ENCODE measurements at regions not wholly inside any gene's neighbourhood (a gene's known extent, or its start where the extent isn't known, plus 50 kb on each side); places are given as distances from the start of the nearest gene placed in this dataset.

- no peak for TF ChIP-seq CTCF (IDR thresholded peaks at IDR 0.05; ENCODE audit: borderline replicate concordance)
- intact Hi-C loops (cut with micrococcal nuclease): no loop called here
- Histone ChIP-seq H3K27me3 (ENCODE audit: low read depth) (no peaks in the 10 kb centered on the region), H3K4me3 (no peak overlapping the region), H3K36me3 (no peaks in the 10 kb centered on the region), H3K27ac (replicated peaks) (no peak overlapping the region), H3K4me1 (no peaks in the 10 kb centered on the region), H3K9me3 (replicated peaks) (peaks cover 6% of the 10 kb centered on the region)
- DNase-seq: no peak
These were observed 611.7 kb upstream of the FTMT start for GRCh38 chr5:121239951-121240350.

- no peak for TF ChIP-seq CTCF (IDR thresholded peaks at IDR 0.05; ENCODE audit: borderline replicate concordance)
- no peaks in the 10 kb centered on the region for H3K4me1 ChIP-seq
- no peaks in the 10 kb centered on the region for H3K36me3 ChIP-seq
- DNase-seq: no peak
- no peak overlapping the region for H3K27ac ChIP-seq (replicated peaks)
- H3K9me3 ChIP-seq (replicated peaks): peaks cover 7% of the 10 kb centered on the region
- no peaks in the 10 kb centered on the region for H3K27me3 ChIP-seq (ENCODE audit: low read depth)
- intact Hi-C loops (cut with micrococcal nuclease): no loop called here
- H3K4me3 ChIP-seq: no peak overlapping the region
These were observed 604.7 kb upstream of the FTMT start for GRCh38 chr5:121246971-121247370.

GRCh38 chr5:121251954-121252353, 599.7 kb upstream of the FTMT start:
- peaks cover 7% of the 10 kb centered on the region for H3K9me3 ChIP-seq (replicated peaks)
- DNase-seq: no peak
- H3K4me3 ChIP-seq: no peak overlapping the region
- H3K4me1 ChIP-seq: no peaks in the 10 kb centered on the region
- H3K27ac ChIP-seq (replicated peaks): no peak overlapping the region
- no peak for TF ChIP-seq CTCF (IDR thresholded peaks at IDR 0.05; ENCODE audit: borderline replicate concordance)
- H3K27me3 ChIP-seq (ENCODE audit: low read depth): no peaks in the 10 kb centered on the region
- no peaks in the 10 kb centered on the region for H3K36me3 ChIP-seq
- intact Hi-C loops (cut with micrococcal nuclease): no loop called here

GRCh38 chr5:121257621-121258020, 594.1 kb upstream of the FTMT start:
- H3K27ac ChIP-seq (replicated peaks): no peak overlapping the region
- TF ChIP-seq CTCF (IDR thresholded peaks at IDR 0.05; ENCODE audit: borderline replicate concordance): no peak
- H3K36me3 ChIP-seq: no peaks in the 10 kb centered on the region
- peaks cover 6% of the 10 kb centered on the region for H3K9me3 ChIP-seq (replicated peaks)
- no peaks in the 10 kb centered on the region for H3K27me3 ChIP-seq (ENCODE audit: low read depth)
- intact Hi-C loops (cut with micrococcal nuclease): no loop called here
- H3K4me3 ChIP-seq: no peak overlapping the region
- H3K4me1 ChIP-seq: no peaks in the 10 kb centered on the region
- no peak for DNase-seq

GRCh38 chr5:121263456-121263855, 588.2 kb upstream of the FTMT start:
- intact Hi-C loops (cut with micrococcal nuclease): no loop called here
- no peak overlapping the region for H3K27ac ChIP-seq (replicated peaks)
- H3K27me3 ChIP-seq (ENCODE audit: low read depth): no peaks in the 10 kb centered on the region
- no peak for TF ChIP-seq CTCF (IDR thresholded peaks at IDR 0.05; ENCODE audit: borderline replicate concordance)
- H3K9me3 ChIP-seq (replicated peaks): peaks cover 5% of the 10 kb centered on the region
- no peak for DNase-seq
- H3K4me1 ChIP-seq: no peaks in the 10 kb centered on the region
- no peak overlapping the region for H3K4me3 ChIP-seq
- H3K36me3 ChIP-seq: no peaks in the 10 kb centered on the region

- intact Hi-C loops (cut with micrococcal nuclease): no loop called here
- no peak overlapping the region for H3K4me3 ChIP-seq
- H3K27me3 ChIP-seq (ENCODE audit: low read depth): no peaks in the 10 kb centered on the region
- no peaks in the 10 kb centered on the region for H3K36me3 ChIP-seq
- DNase-seq: no peak
- no peaks in the 10 kb centered on the region for H3K9me3 ChIP-seq (replicated peaks)
- no peak overlapping the region for H3K27ac ChIP-seq (replicated peaks)
- H3K4me1 ChIP-seq: no peaks in the 10 kb centered on the region
- no peak for TF ChIP-seq CTCF (IDR thresholded peaks at IDR 0.05; ENCODE audit: borderline replicate concordance)
These were observed 587.1 kb upstream of the FTMT start for GRCh38 chr5:121264605-121265004.

Data from left ventricle myocardium inferior (tissue), 1 donor.